Liver (tissue), 7 donors: ENCODE measurements at regions not wholly inside any gene's neighbourhood (a gene's known extent, or its start where the extent isn't known, plus 50 kb on each side); places are given as distances from the start of the nearest gene placed in this dataset.

Experiments
- DNase-seq: peaks from one replicate; pipeline ENCODE4 v3.0.0-alpha.2; 2017; ENCODE audit warnings: low spot score
- H3K27ac ChIP-seq, 2 donors: one replicate each; pipeline ENCODE4 v1.7.0; 2013; ENCODE audit warnings: inconsistent platforms in 2 of 2, low read length in 2 of 2, control low read depth in 1 of 2, low read depth in 1 of 2, mild to moderate bottlenecking in 1 of 2
- H3K27me3 ChIP-seq, 4 donors: one replicate each; pipeline versions ENCODE4 v1.6.1 to v1.7.0; 2013; ENCODE audit warnings: low read length in 3 of 4, inconsistent platforms in 1 of 4, mild to moderate bottlenecking in 1 of 4, moderate library complexity in 1 of 4; ENCODE audit not compliant: control insufficient read depth in 4 of 4, insufficient read depth in 4 of 4
- H3K36me3 ChIP-seq, 4 donors: one replicate each; pipeline versions ENCODE4 v1.6.1 to v1.7.0; 2013; ENCODE audit warnings: low read length in 3 of 4, mild to moderate bottlenecking in 3 of 4, low read depth in 1 of 4, moderate library complexity in 1 of 4; ENCODE audit not compliant: control insufficient read depth in 4 of 4, insufficient read depth in 3 of 4
- H3K4me1 ChIP-seq, 4 donors: one replicate each; pipeline versions ENCODE4 v1.6.1 to v1.7.0; 2013; ENCODE audit warnings: low read length in 3 of 4, mild to moderate bottlenecking in 3 of 4, moderate library complexity in 1 of 4; ENCODE audit not compliant: control insufficient read depth in 4 of 4, insufficient read depth in 4 of 4
- H3K4me3 ChIP-seq, 3 donors: one replicate each; pipeline versions ENCODE4 v1.6.1 to v1.7.0; 2013; ENCODE audit warnings: low read length in 3 of 3, control low read depth in 1 of 3, low read depth in 1 of 3, mild to moderate bottlenecking in 1 of 3
- H3K9ac ChIP-seq, 2 donors: one replicate each; pipeline ENCODE4 v1.7.0; 2013; ENCODE audit warnings: low read length in 2 of 2, mild to moderate bottlenecking in 2 of 2, moderate library complexity in 2 of 2, control low read depth in 1 of 2, low read depth in 1 of 2
- H3K9me3 ChIP-seq, 4 donors: one replicate each; pipeline versions ENCODE4 v1.6.1 to v1.7.0; 2013; ENCODE audit warnings: low read length in 3 of 4; ENCODE audit not compliant: control insufficient read depth in 4 of 4
- EGR1 ChIP-seq, 2 donors: IDR thresholded peaks; 2 replicates each; pipeline ENCODE4 v1.6.1; 2016 to 2018; ENCODE audit warnings: antibody characterized with exemption in 2 of 2, low read depth in 2 of 2
- FOXA2 ChIP-seq: IDR thresholded peaks from 2 replicates; pipeline ENCODE4 v1.6.1; 2016; ENCODE audit warnings: antibody characterized with exemption
- GABPA ChIP-seq, 2 donors: IDR thresholded peaks in 1 of 2; conservative IDR thresholded peaks in 1 of 2; 2 replicates each; pipeline ENCODE4 v1.6.1; 2016; ENCODE audit warnings: antibody characterized with exemption in 2 of 2, mild to moderate bottlenecking in 1 of 2, moderate library complexity in 1 of 2
- HNF4A ChIP-seq, 2 donors: conservative IDR thresholded peaks; 2 replicates each; pipeline ENCODE4 v1.6.1; 2016; ENCODE audit warnings: antibody characterized with exemption in 2 of 2, mild to moderate bottlenecking in 2 of 2
- HNF4G ChIP-seq: IDR thresholded peaks from 2 replicates; pipeline ENCODE4 v1.6.1; 2016; ENCODE audit warnings: antibody characterized with exemption
- JUND ChIP-seq, 2 donors: IDR thresholded peaks; 2 replicates each; pipeline ENCODE4 v1.6.1; 2016; ENCODE audit warnings: antibody characterized with exemption in 2 of 2
- NR2F2 ChIP-seq: IDR thresholded peaks from 2 replicates; pipeline ENCODE4 v1.6.1; 2016; ENCODE audit warnings: antibody characterized with exemption
- RXRA ChIP-seq, 2 donors: IDR thresholded peaks; 2 replicates each; pipeline ENCODE4 v1.6.1; 2017 to 2018; ENCODE audit warnings: antibody characterized with exemption in 2 of 2, mild to moderate bottlenecking in 1 of 2
- SP1 ChIP-seq: IDR thresholded peaks from 2 replicates; pipeline ENCODE4 v1.6.1; 2018; ENCODE audit warnings: antibody characterized with exemption, mild to moderate bottlenecking
- TAF1 ChIP-seq: conservative IDR thresholded peaks from 2 replicates; pipeline ENCODE4 v1.6.1; 2016; ENCODE audit warnings: antibody characterized with exemption, mild to moderate bottlenecking
- YY1 ChIP-seq: IDR thresholded peaks from 2 replicates; pipeline ENCODE4 v1.6.1; 2016; ENCODE audit warnings: antibody characterized with exemption, mild to moderate bottlenecking
- WGBS: extraction: QIAGEN DNeasy Blood & Tissue Kit; methylation state at CpG from one replicate; pipeline ENCODE4 v1.1.7; 2013; 5-methylcytosine and 5-hydroxymethylcytosine counted together
- TF ChIP-seq, protein P1 (sequence below): IDR thresholded peaks from 2 replicates; pipeline ENCODE4 v1.6.1; 2016; ENCODE audit warnings: antibody characterized with exemption
- TF ChIP-seq, protein P2 (sequence below): IDR thresholded peaks from 2 replicates; pipeline ENCODE4 v1.6.1; 2016; ENCODE audit warnings: antibody characterized with exemption
- donor health status: healthy.
- donor health status: healthy.
- donor health status: healthy.
- donor health status: healthy.

- WGBS = 94% methylated on average over 1 of the region's 1 CpG
- TF ChIP-seq YY1 (no peak), SP1 (no peak), RXRA (IDR thresholded peaks at IDR 0.05) (no peak), HNF4A (conservative IDR thresholded peaks at IDR 0.05) (no peak), NR2F2 (no peak), GABPA (IDR thresholded peaks at IDR 0.05 in 1 of 2, conservative IDR thresholded peaks at IDR 0.05 in 1 of 2) (no peak), TAF1 (no peak)
- TF ChIP-seq, protein P1, sequence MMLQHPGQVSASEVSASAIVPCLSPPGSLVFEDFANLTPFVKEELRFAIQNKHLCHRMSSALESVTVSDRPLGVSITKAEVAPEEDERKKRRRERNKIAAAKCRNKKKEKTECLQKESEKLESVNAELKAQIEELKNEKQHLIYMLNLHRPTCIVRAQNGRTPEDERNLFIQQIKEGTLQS = no peak
Measured at GRCh38 chr7:26036092-26036491, 115.9 kb upstream of the NFE2L3 start.

DNA sequence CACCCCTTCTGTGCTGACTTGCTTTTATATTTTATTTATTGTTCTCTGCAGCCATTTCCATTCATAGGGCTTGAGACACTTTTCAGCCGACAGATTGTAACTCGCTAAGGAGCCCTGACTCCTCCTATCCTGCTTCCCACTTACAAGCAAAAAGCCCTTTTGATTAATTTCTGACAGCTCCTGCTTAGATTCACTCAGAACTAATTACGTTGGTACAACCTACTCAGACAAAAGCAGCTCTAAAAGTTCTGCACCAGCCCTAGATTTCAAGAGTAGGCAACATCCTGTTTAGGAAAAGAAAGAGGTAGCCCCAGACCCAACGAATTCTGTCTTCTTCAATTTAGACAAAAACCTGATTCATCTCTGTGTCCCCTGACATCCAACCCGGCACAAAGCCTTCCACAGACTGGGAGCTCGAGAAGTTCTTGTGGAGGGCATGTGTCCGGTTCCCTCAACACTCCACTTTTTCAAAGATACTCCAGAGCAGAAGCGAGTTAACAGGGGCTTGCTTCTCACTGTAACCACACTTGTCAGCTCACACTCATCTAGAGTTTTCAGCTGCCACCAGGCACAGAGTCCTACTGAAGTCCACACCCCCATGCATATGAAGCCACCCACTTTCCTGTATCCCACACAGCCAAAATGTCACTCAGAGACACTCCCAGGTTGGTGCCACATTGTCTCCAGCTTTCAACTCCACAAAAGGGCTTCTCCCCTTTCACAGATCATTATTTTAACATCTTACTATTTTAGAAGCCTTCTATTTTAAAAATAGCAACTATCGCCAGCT is 113.6 kb upstream of the NFE2L3 start:
- no peaks in the 10 kb centered on the region for H3K4me1 ChIP-seq
- H3K36me3 ChIP-seq = peaks cover 0 to 1% (median 0%) of the 10 kb centered on the region in 4 donors
- no peak for DNase-seq
- H3K9ac ChIP-seq = no peak overlapping the region
- H3K27me3 ChIP-seq = no peaks in the 10 kb centered on the region
- H3K9me3 ChIP-seq = no peaks in the 10 kb centered on the region
- H3K27ac ChIP-seq = no peak overlapping the region
- no peak overlapping the region for H3K4me3 ChIP-seq
- TF ChIP-seq NR2F2 = no peak
- TF ChIP-seq HNF4G = no peak
- TF ChIP-seq, protein P1 = no peak
- no peak for TF ChIP-seq HNF4A (conservative IDR thresholded peaks at IDR 0.05)
- no peak for TF ChIP-seq EGR1 (IDR thresholded peaks at IDR 0.05; ENCODE audit: low read depth in 2 of 2)
- WGBS = 73% methylated on average over 9 of the region's 9 CpGs

More at GRCh38 chr7:26036092-26036491, 115.9 kb upstream of the NFE2L3 start:
- H3K36me3 ChIP-seq = peaks cover 0 to 1% (median 0%) of the 10 kb centered on the region in 4 donors
- H3K9me3 ChIP-seq = no peaks in the 10 kb centered on the region
- H3K4me3 ChIP-seq = no peak overlapping the region
- H3K27me3 ChIP-seq = no peaks in the 10 kb centered on the region
- DNase-seq = no peak
- no peak overlapping the region for H3K27ac ChIP-seq
- no peaks in the 10 kb centered on the region for H3K4me1 ChIP-seq
- no peak overlapping the region for H3K9ac ChIP-seq

DNA sequence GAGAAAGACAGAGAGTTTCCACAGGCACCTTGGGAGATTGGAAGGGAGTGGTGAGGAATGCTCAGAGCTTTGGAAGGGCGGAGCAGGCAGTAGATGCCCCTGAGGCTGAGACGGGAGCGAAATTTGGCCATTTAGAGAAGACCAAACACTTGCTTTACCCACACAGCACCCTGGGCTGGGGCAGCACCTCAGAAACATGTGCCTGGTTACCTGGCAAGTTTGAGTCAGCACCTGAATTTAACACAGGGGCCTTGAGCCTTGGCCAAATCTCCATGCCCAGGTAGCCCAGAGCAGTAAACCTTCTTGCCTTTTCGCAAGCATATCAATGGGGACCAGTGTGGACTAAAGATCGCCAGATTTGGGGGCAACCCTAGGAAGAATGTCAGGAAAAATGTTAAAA is 111.9 kb upstream of the NFE2L3 start:
- no peaks in the 10 kb centered on the region for H3K4me1 ChIP-seq
- no peaks in the 10 kb centered on the region for H3K27me3 ChIP-seq
- no peaks in the 10 kb centered on the region for H3K9me3 ChIP-seq
- no peak overlapping the region for H3K4me3 ChIP-seq
- 89% methylated on average over 5 of the region's 5 CpGs for WGBS
- DNase-seq = no peak
- no peak overlapping the region for H3K27ac ChIP-seq
- TF ChIP-seq SP1 (no peak), FOXA2 (no peak), YY1 (no peak), JUND (IDR thresholded peaks at IDR 0.05) (no peak)
- no peak overlapping the region for H3K9ac ChIP-seq
- H3K36me3 ChIP-seq = peaks cover 0 to 1% (median 0%) of the 10 kb centered on the region in 4 donors

GRCh38 chr7:26042237-26042636 is 109.8 kb upstream of the NFE2L3 start:
- WGBS = 92% methylated on average over 6 of the region's 6 CpGs
- TF ChIP-seq, protein P2, sequence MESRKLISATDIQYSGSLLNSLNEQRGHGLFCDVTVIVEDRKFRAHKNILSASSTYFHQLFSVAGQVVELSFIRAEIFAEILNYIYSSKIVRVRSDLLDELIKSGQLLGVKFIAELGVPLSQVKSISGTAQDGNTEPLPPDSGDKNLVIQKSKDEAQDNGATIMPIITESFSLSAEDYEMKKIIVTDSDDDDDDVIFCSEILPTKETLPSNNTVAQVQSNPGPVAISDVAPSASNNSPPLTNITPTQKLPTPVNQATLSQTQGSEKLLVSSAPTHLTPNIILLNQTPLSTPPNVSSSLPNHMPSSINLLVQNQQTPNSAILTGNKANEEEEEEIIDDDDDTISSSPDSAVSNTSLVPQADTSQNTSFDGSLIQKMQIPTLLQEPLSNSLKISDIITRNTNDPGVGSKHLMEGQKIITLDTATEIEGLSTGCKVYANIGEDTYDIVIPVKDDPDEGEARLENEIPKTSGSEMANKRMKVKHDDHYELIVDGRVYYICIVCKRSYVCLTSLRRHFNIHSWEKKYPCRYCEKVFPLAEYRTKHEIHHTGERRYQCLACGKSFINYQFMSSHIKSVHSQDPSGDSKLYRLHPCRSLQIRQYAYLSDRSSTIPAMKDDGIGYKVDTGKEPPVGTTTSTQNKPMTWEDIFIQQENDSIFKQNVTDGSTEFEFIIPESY = no peak
- TF ChIP-seq NR2F2 = no peak
- no peak for TF ChIP-seq HNF4G
- Histone ChIP-seq H3K36me3 (no peaks in the 10 kb centered on the region), H3K4me1 (no peaks in the 10 kb centered on the region), H3K27me3 (no peaks in the 10 kb centered on the region), H3K4me3 (no peak overlapping the region), H3K27ac (no peak overlapping the region), H3K9ac (no peak overlapping the region), H3K9me3 (no peaks in the 10 kb centered on the region)
- DNase-seq = no peak
